Transverse colon (tissue), 4 donors: ENCODE measurements at regions not wholly inside any gene's neighbourhood (a gene's known extent, or its start where the extent isn't known, plus 50 kb on each side); places are given as distances from the start of the nearest gene placed in this dataset.

Source experiments
- POLR2AphosphoS5 ChIP-seq, 3 donors: sonication (generic); formaldehyde crosslinking; IDR thresholded peaks; one replicate each; pipeline ENCODE4 v1.6.1; 2016; ENCODE audit warnings: antibody characterized with exemption in 3 of 3
- TF ChIP-seq, protein P1 (sequence below), 5 experiments: fragments of 200-600 bp in 3 of 5; fragments of 450-650 bp in 2 of 5; sonication (generic) in 3 of 5; IDR thresholded peaks; 1 replicate in 2 of 5; 2 replicates in 3 of 5; pipeline ENCODE4 v1.5.1; 2016 to 2017; ENCODE audit warnings: antibody characterized with exemption in 5 of 5, inconsistent platforms in 3 of 5, mild to moderate bottlenecking in 2 of 5, moderate library complexity in 1 of 5

DNA sequence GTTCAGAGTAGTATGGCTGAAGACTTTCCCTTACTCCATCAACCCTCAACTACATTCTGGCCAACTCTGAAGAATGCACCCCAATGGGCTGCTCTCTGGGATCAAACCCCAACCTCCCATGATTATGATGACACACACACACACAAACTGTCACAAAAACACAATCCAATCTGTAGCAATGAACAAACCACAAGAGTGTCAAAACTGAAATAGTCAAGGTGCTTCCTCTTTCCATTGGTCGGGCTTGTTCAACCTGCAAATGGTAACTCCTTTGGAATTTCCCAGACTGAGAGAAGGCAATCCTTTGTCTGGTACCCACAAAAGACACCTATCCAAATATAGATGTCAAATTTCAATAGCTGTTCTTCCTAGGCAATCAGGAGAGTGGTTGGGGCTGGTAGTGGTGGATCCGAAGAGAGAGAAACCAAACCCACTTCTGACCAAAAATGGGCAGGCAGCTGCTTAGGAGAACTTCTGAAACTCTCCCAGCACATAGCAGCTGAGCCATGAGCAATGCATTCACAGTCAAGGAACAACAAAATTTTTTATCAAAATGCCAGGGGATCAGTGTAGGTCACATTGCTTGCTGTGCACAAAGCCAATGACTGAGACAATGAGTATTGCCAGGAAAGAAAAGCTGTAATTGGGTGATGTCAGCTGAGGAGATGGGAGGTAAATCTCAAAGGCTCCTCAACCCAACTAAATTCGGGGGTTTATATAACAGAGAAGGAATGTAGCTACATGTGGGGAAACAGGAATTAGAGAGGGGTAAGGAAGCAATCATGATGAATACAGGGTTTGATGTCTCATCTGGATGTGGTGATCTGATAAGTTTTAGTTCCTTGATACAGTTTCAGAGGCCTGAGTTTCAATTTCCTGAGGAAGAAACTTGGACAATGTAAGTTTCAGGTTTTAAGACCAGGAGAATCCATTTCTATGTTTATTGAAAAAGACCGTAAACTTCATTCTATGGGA is 191.4 kb downstream of the KITLG start:
- no peak for TF ChIP-seq POLR2AphosphoS5 (IDR thresholded peaks at IDR 0.05)
- TF ChIP-seq, protein P1, sequence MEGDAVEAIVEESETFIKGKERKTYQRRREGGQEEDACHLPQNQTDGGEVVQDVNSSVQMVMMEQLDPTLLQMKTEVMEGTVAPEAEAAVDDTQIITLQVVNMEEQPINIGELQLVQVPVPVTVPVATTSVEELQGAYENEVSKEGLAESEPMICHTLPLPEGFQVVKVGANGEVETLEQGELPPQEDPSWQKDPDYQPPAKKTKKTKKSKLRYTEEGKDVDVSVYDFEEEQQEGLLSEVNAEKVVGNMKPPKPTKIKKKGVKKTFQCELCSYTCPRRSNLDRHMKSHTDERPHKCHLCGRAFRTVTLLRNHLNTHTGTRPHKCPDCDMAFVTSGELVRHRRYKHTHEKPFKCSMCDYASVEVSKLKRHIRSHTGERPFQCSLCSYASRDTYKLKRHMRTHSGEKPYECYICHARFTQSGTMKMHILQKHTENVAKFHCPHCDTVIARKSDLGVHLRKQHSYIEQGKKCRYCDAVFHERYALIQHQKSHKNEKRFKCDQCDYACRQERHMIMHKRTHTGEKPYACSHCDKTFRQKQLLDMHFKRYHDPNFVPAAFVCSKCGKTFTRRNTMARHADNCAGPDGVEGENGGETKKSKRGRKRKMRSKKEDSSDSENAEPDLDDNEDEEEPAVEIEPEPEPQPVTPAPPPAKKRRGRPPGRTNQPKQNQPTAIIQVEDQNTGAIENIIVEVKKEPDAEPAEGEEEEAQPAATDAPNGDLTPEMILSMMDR (IDR thresholded peaks at IDR 0.05): no peak
